ENCODE measurements at regions not wholly inside any gene's neighbourhood (a gene's known extent, or its start where the extent isn't known, plus 50 kb on each side); places are given as distances from the start of the nearest gene placed in this dataset.

DNA sequence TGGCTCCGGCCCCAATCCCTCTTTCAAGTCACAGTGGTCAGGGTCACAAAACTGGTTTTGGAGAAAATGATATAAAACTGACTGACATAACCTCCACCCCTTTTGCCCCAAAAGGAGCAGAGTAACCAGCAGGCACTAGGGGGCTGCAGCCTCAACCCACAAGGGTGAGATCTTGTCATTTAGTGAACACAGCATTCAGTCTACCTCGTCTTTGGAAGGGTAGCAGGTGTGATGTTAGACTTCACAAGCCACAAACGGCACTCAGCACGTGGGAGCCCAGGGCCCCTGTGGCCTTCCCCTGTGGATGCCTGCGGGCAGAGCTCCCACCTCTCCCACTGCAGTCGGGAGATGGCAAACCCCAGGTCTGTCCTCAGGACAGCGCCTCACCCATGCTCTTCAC is 372.1 kb upstream of the MYT1L start:
- ChIA-PET POLR2A (no interaction called here), CTCF (no interaction called here)
- intact Hi-C loops (cut with micrococcal nuclease), result no loop called here
- Mint-ChIP-seq H3K9me3 (no peaks in the 10 kb centered on the region), H3K27me3 (no peaks in the 10 kb centered on the region), H3K4me3 (no peak overlapping the region), H3K27ac (no peak overlapping the region), H3K36me3 (ENCODE audit: low read depth) (no peaks in the 10 kb centered on the region), H3K4me1 (peaks cover 4% of the 10 kb centered on the region)
- ATAC-seq (ENCODE audit: low read depth) (no peak), DNase-seq (no peak)
- TF ChIP-seq, protein P1, sequence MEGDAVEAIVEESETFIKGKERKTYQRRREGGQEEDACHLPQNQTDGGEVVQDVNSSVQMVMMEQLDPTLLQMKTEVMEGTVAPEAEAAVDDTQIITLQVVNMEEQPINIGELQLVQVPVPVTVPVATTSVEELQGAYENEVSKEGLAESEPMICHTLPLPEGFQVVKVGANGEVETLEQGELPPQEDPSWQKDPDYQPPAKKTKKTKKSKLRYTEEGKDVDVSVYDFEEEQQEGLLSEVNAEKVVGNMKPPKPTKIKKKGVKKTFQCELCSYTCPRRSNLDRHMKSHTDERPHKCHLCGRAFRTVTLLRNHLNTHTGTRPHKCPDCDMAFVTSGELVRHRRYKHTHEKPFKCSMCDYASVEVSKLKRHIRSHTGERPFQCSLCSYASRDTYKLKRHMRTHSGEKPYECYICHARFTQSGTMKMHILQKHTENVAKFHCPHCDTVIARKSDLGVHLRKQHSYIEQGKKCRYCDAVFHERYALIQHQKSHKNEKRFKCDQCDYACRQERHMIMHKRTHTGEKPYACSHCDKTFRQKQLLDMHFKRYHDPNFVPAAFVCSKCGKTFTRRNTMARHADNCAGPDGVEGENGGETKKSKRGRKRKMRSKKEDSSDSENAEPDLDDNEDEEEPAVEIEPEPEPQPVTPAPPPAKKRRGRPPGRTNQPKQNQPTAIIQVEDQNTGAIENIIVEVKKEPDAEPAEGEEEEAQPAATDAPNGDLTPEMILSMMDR (IDR thresholded peaks at IDR 0.05), result no peak

DNA sequence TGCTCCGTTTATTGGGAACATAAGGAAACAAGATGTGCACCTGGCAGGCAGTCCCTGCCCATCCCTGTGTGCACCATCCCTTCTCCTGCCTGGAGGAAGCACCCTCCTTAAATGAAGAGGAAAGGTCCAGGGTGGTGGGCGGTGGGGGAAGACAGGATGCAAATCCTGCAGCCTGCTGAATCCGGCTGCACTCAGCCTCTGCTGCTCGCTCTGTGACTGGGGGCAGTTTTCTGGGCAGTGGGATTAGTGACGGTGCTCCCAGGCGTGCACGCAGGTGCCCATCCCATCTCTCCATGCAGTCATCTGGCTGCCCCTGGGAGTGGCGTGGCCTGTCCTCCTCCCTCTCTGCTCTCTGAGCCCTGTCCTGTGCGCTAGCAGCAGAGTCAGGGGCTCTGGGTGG is 371.3 kb upstream of the MYT1L start:
- ChIA-PET POLR2A (no interaction called here), CTCF (no interaction called here)
- ATAC-seq (ENCODE audit: low read depth) (no peak), DNase-seq (no peak)
- TF ChIP-seq, protein P1 (IDR thresholded peaks at IDR 0.05), result no peak
- Mint-ChIP-seq H3K27me3 (no peaks in the 10 kb centered on the region), H3K4me1 (peaks cover 3% of the 10 kb centered on the region), H3K4me3 (no peak overlapping the region), H3K27ac (no peak overlapping the region), H3K36me3 (ENCODE audit: low read depth) (no peaks in the 10 kb centered on the region), H3K9me3 (no peaks in the 10 kb centered on the region)
- intact Hi-C loops (cut with micrococcal nuclease), result no loop called here

DNA sequence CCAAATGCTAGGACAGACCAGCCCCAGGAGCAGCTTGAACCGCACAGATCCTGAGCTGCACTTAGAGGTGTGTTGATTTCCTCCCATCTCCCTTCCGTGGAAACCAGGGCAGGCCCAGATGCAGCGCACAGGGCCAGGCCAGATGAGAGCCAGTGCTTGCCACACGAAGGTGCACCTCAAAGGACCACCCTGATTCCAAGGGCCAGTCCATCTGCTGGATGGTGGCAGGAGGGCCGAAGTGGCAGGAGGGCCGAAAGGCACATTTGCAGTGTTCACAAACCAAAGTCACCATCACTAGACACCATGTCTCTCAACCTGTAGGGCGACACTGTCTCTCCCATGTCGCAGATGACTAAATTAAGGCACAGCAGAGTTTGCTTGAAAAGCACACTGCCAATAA is 370.7 kb upstream of the MYT1L start:
- TF ChIP-seq, protein P1 (IDR thresholded peaks at IDR 0.05), result no peak

DNA sequence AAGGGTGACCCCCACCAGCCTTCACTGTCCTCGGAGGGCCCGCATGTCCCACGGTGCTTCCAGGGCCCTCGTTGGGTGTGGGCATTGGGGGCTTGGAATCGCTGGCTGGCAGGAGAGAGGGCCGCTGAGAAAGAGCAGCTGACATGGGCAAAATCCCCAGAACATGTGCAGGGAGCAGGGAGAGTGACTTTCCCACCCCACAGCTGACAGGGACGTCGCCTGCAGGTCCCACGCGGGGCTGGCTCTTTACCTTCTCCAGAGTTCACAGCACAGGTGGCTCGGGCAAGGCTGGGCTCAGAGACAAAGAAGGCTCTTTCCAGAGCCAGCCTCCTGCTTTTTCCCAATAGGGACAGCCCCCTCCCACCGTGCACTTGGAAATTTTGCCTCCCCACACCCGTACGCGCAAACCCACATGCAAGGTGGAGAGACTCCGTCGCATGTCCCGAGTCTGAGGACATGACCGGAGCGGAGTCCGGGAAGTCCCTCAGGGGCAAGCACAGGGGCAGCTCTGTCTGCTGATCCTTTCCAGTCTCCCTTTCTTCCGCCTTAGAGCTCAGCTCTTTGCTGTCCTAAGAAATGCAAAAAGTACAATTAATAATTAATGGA is 370.2 kb upstream of the MYT1L start:
- no peak overlapping the region for H3K27ac Mint-ChIP-seq
- CTCF ChIA-PET, result no interaction called here
- DNase-seq (no peak), ATAC-seq (ENCODE audit: low read depth) (no peak)
- no peaks in the 10 kb centered on the region for H3K4me1 Mint-ChIP-seq
- POLR2A ChIA-PET, result no interaction called here
- no peak overlapping the region for H3K4me3 Mint-ChIP-seq
- no peaks in the 10 kb centered on the region for H3K9me3 Mint-ChIP-seq
- no peaks in the 10 kb centered on the region for H3K27me3 Mint-ChIP-seq
- intact Hi-C loops (cut with micrococcal nuclease), result no loop called here
- H3K36me3 Mint-ChIP-seq (ENCODE audit: low read depth), result no peaks in the 10 kb centered on the region
- TF ChIP-seq, protein P1 (IDR thresholded peaks at IDR 0.05), result no peak

More for the DNA sequence above, 370.7 kb upstream of the MYT1L start:
- Mint-ChIP-seq H3K27ac (no peak overlapping the region), H3K36me3 (ENCODE audit: low read depth) (no peaks in the 10 kb centered on the region), H3K9me3 (no peaks in the 10 kb centered on the region), H3K4me1 (no peaks in the 10 kb centered on the region), H3K4me3 (no peak overlapping the region), H3K27me3 (no peaks in the 10 kb centered on the region)
- ATAC-seq (ENCODE audit: low read depth) (no peak), DNase-seq (no peak)
- CTCF ChIA-PET, result no interaction called here
- POLR2A ChIA-PET, result no interaction called here
- intact Hi-C loops (cut with micrococcal nuclease), result no loop called here

DNA sequence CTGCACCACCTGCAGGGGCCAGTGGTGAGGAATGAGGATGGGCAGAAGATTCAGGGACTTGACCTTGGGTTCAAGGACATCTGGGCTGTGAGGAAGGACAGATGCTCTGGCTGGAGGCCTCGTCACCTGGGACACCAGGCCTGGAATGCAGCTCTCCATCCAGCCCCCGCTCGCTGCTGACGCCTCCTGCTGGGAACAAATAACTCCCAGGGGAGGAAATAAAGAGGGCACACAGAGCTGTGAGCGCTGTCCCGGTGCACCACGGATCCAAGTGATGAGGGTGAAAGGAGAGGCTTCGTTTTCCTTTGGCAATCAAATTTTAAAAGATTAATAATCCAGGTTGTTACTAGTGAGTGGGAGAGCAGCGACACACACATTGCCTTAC is 368.0 kb upstream of the MYT1L start:
- no peaks in the 10 kb centered on the region for H3K9me3 Mint-ChIP-seq
- no peak for ATAC-seq (ENCODE audit: low read depth)
- ChIA-PET POLR2A (no interaction called here), CTCF (no interaction called here)
- TF ChIP-seq, protein P1 (IDR thresholded peaks at IDR 0.05), result no peak
- no peaks in the 10 kb centered on the region for H3K4me1 Mint-ChIP-seq
- no peak overlapping the region for H3K27ac Mint-ChIP-seq
- no peaks in the 10 kb centered on the region for H3K27me3 Mint-ChIP-seq
- intact Hi-C loops (cut with micrococcal nuclease), result no loop called here
- H3K4me3 Mint-ChIP-seq, result no peak overlapping the region
- no peaks in the 10 kb centered on the region for H3K36me3 Mint-ChIP-seq (ENCODE audit: low read depth)
- DNase-seq, result no peak
